ENCODE measurements at regions not wholly inside any gene's neighbourhood (a gene's known extent, or its start where the extent isn't known, plus 50 kb on each side); places are given as distances from the start of the nearest gene placed in this dataset.

DNA sequence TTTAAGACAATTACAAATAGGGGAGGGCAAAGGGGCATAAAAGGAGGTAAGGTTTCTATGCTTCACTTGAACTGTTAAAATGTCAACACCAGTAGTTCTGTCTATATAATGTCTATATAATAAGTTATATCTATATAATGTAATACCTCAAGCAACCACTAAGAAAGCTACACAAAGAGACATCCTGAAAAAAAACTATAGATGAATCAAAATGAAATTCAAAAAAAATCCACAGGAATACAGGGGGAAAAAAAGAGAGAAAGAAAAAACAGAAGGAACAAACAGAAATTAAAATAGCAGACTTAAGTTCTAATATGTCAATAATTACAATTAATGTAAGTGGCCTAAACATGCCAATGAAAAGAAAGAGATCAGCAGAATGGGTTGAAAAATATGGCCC is 186.0 kb downstream of the KCTD15 start:
- DNase-seq (ENCODE audit: low read depth in 6 of 9, low spot score in 9 of 9): no peak
- H3K4me3 ChIP-seq (ENCODE audit: low read length in 2 of 2): no peak overlapping the region

DNA sequence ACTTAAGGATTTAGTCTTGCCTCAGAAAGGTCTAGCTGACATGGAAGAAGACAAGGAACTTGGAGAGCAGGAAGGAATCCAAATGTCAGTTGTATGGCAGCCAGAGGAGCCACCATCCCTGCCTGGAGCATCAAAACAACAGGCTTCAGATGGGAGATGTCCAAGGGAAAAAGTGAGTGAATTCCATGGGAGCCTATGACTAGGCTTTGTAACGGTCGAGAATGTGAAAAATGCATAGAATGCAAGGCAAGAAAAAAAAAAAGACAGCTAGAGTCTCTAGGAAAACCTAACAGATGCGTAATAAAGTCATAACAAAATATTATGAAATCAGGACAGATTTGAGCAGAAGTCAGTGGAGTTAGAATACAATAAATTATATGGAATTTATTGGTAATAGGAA is 183.7 kb upstream of the LSM14A start:
- no peaks in the 10 kb centered on the region for H3K27me3 ChIP-seq (ENCODE audit: control insufficient read depth in 2 of 2, insufficient read depth in 1 of 2, low read length in 1 of 2)
- 89% methylated on average over 3 of the region's 3 CpGs for WGBS
- no peaks in the 10 kb centered on the region for H3K36me3 ChIP-seq (ENCODE audit: control insufficient read depth in 2 of 2, insufficient read depth in 2 of 2, low read length in 1 of 2)
- no peaks in the 10 kb centered on the region for H3K9me3 ChIP-seq (ENCODE audit: control insufficient read depth in 2 of 2, insufficient read depth in 1 of 2, low read length in 1 of 2)
- no peak for DNase-seq (ENCODE audit: low read depth in 6 of 9, low spot score in 9 of 9)
- no peaks in the 10 kb centered on the region for H3K4me1 ChIP-seq (ENCODE audit: control insufficient read depth in 2 of 2, insufficient read depth in 2 of 2, low read length in 2 of 2)
- no peak overlapping the region for H3K27ac ChIP-seq (ENCODE audit: low read depth in 1 of 2, low read length in 1 of 2)
- H3K4me3 ChIP-seq (ENCODE audit: low read length in 2 of 2): no peak overlapping the region

More for the DNA sequence above, 186.0 kb downstream of the KCTD15 start:
- Histone ChIP-seq H3K27me3 (ENCODE audit: control insufficient read depth in 2 of 2, insufficient read depth in 1 of 2, low read length in 1 of 2) (no peaks in the 10 kb centered on the region), H3K27ac (ENCODE audit: low read depth in 1 of 2, low read length in 1 of 2) (no peak overlapping the region), H3K9me3 (ENCODE audit: control insufficient read depth in 2 of 2, insufficient read depth in 1 of 2, low read length in 1 of 2) (no peaks in the 10 kb centered on the region), H3K4me1 (ENCODE audit: control insufficient read depth in 2 of 2, insufficient read depth in 2 of 2, low read length in 2 of 2) (no peaks in the 10 kb centered on the region), H3K36me3 (ENCODE audit: control insufficient read depth in 2 of 2, insufficient read depth in 2 of 2, low read length in 1 of 2) (no peaks in the 10 kb centered on the region)

DNA sequence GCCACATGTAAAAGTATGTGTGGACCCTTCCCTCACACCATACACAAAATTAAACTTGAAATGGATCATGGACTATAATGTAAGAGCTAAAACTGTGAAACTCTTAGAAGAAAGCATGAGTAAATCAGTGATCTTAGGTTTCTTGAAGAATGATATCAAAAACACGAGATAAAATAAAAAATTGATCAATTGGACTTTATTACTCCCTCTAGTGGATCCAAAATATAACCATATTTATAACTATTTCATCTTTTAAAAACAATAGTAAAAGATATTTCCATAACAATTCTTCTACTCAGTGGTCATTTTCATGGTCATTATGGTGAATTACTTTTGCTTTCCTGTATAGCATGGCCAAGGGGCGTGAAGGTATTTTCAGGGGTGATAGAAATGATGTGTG is 174.6 kb upstream of the LSM14A start:
- H3K27ac ChIP-seq (ENCODE audit: low read depth in 1 of 2, low read length in 1 of 2): no peak overlapping the region
- WGBS: 80% methylated on average over 2 of the region's 2 CpGs
- no peak for DNase-seq (ENCODE audit: low read depth in 6 of 9, low spot score in 9 of 9)

DNA sequence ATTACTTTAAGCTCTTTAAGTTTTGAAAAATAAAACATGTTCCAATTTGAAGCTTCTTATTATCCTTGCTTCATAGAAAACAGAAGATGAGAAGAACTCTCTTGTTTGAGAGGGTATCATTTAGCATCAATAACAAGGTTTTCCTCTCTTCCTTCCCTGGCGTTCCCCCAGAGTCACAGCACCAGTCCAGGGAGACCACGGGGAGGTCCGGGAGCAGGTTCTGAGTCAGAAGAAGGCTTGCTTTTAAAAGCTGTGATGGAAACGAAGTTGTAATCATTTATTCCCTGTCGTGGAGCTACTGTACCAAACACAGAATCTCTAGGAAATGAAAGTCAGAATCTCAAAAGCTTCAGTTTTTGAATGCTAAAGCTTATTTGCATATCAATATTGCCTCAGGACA is 174.0 kb upstream of the LSM14A start:
- Histone ChIP-seq H3K27ac (ENCODE audit: low read depth in 1 of 2, low read length in 1 of 2) (no peak overlapping the region), H3K27me3 (ENCODE audit: control insufficient read depth in 2 of 2, insufficient read depth in 1 of 2, low read length in 1 of 2) (no peaks in the 10 kb centered on the region), H3K36me3 (ENCODE audit: control insufficient read depth in 2 of 2, insufficient read depth in 2 of 2, low read length in 1 of 2) (no peaks in the 10 kb centered on the region), H3K4me1 (ENCODE audit: control insufficient read depth in 2 of 2, insufficient read depth in 2 of 2, low read length in 2 of 2) (no peaks in the 10 kb centered on the region), H3K4me3 (ENCODE audit: low read length in 2 of 2) (no peak overlapping the region), H3K9me3 (ENCODE audit: control insufficient read depth in 2 of 2, insufficient read depth in 1 of 2, low read length in 1 of 2) (no peaks in the 10 kb centered on the region)
- 48% methylated on average over 5 of the region's 5 CpGs for WGBS
- DNase-seq (ENCODE audit: low read depth in 6 of 9, low spot score in 9 of 9): no peak

More for the DNA sequence above, 174.6 kb upstream of the LSM14A start:
- Histone ChIP-seq H3K4me3 (ENCODE audit: low read length in 2 of 2) (no peak overlapping the region), H3K4me1 (ENCODE audit: control insufficient read depth in 2 of 2, insufficient read depth in 2 of 2, low read length in 2 of 2) (no peaks in the 10 kb centered on the region), H3K27me3 (ENCODE audit: control insufficient read depth in 2 of 2, insufficient read depth in 1 of 2, low read length in 1 of 2) (no peaks in the 10 kb centered on the region), H3K9me3 (ENCODE audit: control insufficient read depth in 2 of 2, insufficient read depth in 1 of 2, low read length in 1 of 2) (no peaks in the 10 kb centered on the region), H3K36me3 (ENCODE audit: control insufficient read depth in 2 of 2, insufficient read depth in 2 of 2, low read length in 1 of 2) (no peaks in the 10 kb centered on the region)

DNA sequence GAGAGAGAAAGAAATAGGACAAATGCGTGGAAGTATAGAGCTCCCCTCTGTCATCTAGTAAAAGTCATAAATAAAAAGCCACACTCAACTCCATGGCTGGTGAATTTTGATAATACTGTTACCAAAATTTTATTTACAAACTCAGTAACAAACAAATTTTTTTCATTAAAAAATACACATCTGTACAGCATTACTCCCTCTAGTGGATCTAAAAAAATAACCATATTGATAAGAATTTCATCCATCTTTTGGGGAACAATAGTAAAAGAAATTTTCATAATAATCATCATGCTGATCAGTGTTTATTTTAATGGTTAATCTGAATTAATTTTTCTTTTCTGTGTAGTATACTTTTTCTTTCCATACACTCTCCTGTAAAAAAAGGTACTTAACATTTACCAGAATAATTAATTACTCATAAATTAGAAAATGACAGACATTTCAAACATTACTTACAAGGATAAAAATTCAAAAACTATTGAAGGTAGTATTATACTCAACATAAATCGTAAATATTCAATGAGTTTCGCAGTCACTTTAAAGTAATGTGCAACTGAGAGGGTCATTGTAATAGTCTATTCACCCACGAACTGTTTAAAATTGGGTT is 173.5 kb upstream of the LSM14A start:
- Histone ChIP-seq H3K27me3 (ENCODE audit: control insufficient read depth in 2 of 2, insufficient read depth in 1 of 2, low read length in 1 of 2) (no peaks in the 10 kb centered on the region), H3K27ac (ENCODE audit: low read depth in 1 of 2, low read length in 1 of 2) (no peak overlapping the region), H3K4me1 (ENCODE audit: control insufficient read depth in 2 of 2, insufficient read depth in 2 of 2, low read length in 2 of 2) (no peaks in the 10 kb centered on the region), H3K9me3 (ENCODE audit: control insufficient read depth in 2 of 2, insufficient read depth in 1 of 2, low read length in 1 of 2) (no peaks in the 10 kb centered on the region), H3K36me3 (ENCODE audit: control insufficient read depth in 2 of 2, insufficient read depth in 2 of 2, low read length in 1 of 2) (no peaks in the 10 kb centered on the region), H3K4me3 (ENCODE audit: low read length in 2 of 2) (no peak overlapping the region)
- DNase-seq (ENCODE audit: low read depth in 6 of 9, low spot score in 9 of 9): no peak
- 84% methylated on average over 4 of the region's 4 CpGs for WGBS

DNA sequence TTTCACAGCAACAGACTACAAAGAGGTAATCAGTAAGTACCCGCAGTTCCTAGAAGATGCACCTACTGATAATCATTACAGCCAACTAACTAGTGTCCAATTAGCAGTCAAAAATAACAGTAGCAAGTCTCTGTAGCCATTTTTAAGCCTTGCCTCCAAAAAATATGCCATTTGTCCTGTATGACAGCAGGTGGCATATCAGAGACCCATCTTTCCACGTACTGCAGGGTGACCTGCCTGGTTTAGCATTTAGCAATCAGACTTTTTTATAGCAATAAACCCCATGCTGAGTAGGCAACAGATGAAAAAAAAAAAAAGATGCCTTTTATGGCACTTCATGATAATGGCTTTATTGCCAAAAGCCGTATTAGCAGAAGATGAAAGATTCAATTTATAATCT is 155.3 kb upstream of the LSM14A start:
- H3K4me1 ChIP-seq (ENCODE audit: control insufficient read depth in 2 of 2, insufficient read depth in 2 of 2, low read length in 2 of 2): no peaks in the 10 kb centered on the region
- no peak overlapping the region for H3K4me3 ChIP-seq (ENCODE audit: low read length in 2 of 2)
- no peak overlapping the region for H3K27ac ChIP-seq (ENCODE audit: low read depth in 1 of 2, low read length in 1 of 2)
- 69% methylated on average over 3 of the region's 3 CpGs for WGBS
- no peak for DNase-seq (ENCODE audit: low read depth in 6 of 9, low spot score in 9 of 9)
- H3K27me3 ChIP-seq (ENCODE audit: control insufficient read depth in 2 of 2, insufficient read depth in 1 of 2, low read length in 1 of 2): no peaks in the 10 kb centered on the region
- H3K36me3 ChIP-seq (ENCODE audit: control insufficient read depth in 2 of 2, insufficient read depth in 2 of 2, low read length in 1 of 2): no peaks in the 10 kb centered on the region
- no peaks in the 10 kb centered on the region for H3K9me3 ChIP-seq (ENCODE audit: control insufficient read depth in 2 of 2, insufficient read depth in 1 of 2, low read length in 1 of 2)

DNA sequence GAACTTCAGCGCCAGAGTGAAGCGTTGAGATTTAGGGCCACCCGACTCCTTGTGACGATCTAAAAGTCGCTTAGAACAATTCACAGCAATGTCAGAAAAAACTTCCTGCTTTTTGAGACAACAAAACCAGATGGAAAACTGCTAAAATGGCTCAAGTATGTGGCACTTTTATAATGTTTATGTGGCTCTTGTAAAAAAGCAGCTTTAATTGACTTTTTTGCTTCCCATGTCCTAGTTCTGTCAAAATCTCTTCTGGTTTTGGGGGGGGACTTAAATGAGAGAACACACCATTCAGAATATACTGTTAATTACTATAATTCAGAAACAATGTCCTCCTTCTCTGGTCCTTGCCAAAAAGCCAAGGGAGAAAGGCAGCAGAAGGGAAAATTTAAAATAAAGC is 154.7 kb upstream of the LSM14A start:
- WGBS: 69% methylated on average over 5 of the region's 5 CpGs
- Histone ChIP-seq H3K36me3 (ENCODE audit: control insufficient read depth in 2 of 2, insufficient read depth in 2 of 2, low read length in 1 of 2) (no peaks in the 10 kb centered on the region), H3K4me3 (ENCODE audit: low read length in 2 of 2) (no peak overlapping the region), H3K9me3 (ENCODE audit: control insufficient read depth in 2 of 2, insufficient read depth in 1 of 2, low read length in 1 of 2) (no peaks in the 10 kb centered on the region), H3K27me3 (ENCODE audit: control insufficient read depth in 2 of 2, insufficient read depth in 1 of 2, low read length in 1 of 2) (no peaks in the 10 kb centered on the region), H3K27ac (ENCODE audit: low read depth in 1 of 2, low read length in 1 of 2) (no peak overlapping the region), H3K4me1 (ENCODE audit: control insufficient read depth in 2 of 2, insufficient read depth in 2 of 2, low read length in 2 of 2) (no peaks in the 10 kb centered on the region)
- no peak for DNase-seq (ENCODE audit: low read depth in 6 of 9, low spot score in 9 of 9)

DNA sequence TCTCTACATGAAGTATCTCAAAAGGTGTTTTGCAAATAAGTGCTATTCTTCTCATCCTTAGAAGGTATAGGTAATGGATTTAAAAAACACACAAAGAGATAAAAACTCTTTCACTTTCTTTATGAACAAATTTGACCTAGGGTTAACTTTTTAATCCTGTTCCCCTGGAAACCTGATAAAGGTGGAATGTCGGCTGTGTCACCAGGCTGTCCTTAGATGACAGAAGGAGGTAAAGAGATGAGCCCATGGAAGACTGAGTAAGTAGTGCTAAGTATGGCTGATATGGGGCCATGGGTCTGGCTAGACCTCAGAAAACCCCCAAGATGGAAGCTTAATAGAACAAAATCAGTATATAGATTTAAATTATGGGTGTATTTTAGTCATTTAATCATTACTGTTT is 153.8 kb upstream of the LSM14A start:
- 97% methylated on average over 1 of the region's 1 CpG for WGBS

DNA sequence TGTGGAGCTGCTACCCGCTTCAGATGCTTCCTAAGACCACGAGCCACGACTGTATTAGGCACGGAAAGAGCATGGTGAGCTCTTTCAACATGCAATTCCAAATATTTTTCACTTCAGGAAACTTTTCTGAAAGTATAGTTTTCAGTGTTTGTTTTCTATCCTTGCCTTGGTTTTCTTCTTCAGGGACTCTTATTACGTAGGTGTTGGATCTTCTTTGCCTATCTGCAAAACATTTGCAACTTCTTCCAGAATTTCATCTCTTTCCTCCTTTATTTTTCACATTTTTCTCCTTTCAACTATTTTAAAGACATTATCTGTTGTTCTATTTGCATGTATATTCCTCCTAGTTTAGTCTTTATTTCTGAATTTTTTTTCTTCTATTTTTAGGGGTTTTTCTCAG is 148.9 kb upstream of the LSM14A start:
- Histone ChIP-seq H3K27ac (ENCODE audit: low read depth in 1 of 2, low read length in 1 of 2) (no peak overlapping the region), H3K36me3 (ENCODE audit: control insufficient read depth in 2 of 2, insufficient read depth in 2 of 2, low read length in 1 of 2) (no peaks in the 10 kb centered on the region), H3K4me3 (ENCODE audit: low read length in 2 of 2) (no peak overlapping the region), H3K4me1 (ENCODE audit: control insufficient read depth in 2 of 2, insufficient read depth in 2 of 2, low read length in 2 of 2) (no peaks in the 10 kb centered on the region), H3K27me3 (ENCODE audit: control insufficient read depth in 2 of 2, insufficient read depth in 1 of 2, low read length in 1 of 2) (no peaks in the 10 kb centered on the region), H3K9me3 (ENCODE audit: control insufficient read depth in 2 of 2, insufficient read depth in 1 of 2, low read length in 1 of 2) (peaks cover 0 to 1% of the 10 kb centered on the region in 2 donors)
- no peak for DNase-seq (ENCODE audit: low read depth in 6 of 9, low spot score in 9 of 9)
- 95% methylated on average over 5 of the region's 5 CpGs for WGBS

More for the DNA sequence above, 153.8 kb upstream of the LSM14A start:
- H3K4me3 ChIP-seq (ENCODE audit: low read length in 2 of 2): no peak overlapping the region
- H3K9me3 ChIP-seq (ENCODE audit: control insufficient read depth in 2 of 2, insufficient read depth in 1 of 2, low read length in 1 of 2): peaks cover 0 to 1% of the 10 kb centered on the region in 2 donors
- no peak overlapping the region for H3K27ac ChIP-seq (ENCODE audit: low read depth in 1 of 2, low read length in 1 of 2)
- no peaks in the 10 kb centered on the region for H3K27me3 ChIP-seq (ENCODE audit: control insufficient read depth in 2 of 2, insufficient read depth in 1 of 2, low read length in 1 of 2)
- H3K4me1 ChIP-seq (ENCODE audit: control insufficient read depth in 2 of 2, insufficient read depth in 2 of 2, low read length in 2 of 2): no peaks in the 10 kb centered on the region
- DNase-seq (ENCODE audit: low read depth in 6 of 9, low spot score in 9 of 9): no peak
- H3K36me3 ChIP-seq (ENCODE audit: control insufficient read depth in 2 of 2, insufficient read depth in 2 of 2, low read length in 1 of 2): no peaks in the 10 kb centered on the region

DNA sequence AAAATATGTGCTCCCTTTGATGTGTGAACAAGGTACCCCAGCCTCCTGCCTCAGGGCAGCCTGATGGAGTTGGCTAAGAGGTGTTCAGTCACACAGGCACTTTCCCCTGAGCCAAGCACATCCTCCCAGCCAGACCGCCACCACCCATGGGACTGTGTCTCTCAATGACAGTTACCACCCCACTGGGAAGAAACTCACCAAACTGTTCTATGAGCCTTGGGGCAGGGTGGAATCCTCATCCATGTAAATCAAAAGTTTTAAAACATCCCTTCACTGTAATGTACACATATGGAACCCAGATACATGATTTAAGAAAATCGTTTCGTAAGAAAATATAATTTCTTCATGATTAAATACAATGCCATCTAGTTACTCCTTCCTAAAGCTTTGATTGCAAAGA is 138.4 kb upstream of the LSM14A start:
- no peak for DNase-seq (ENCODE audit: low read depth in 6 of 9, low spot score in 9 of 9)
- no peaks in the 10 kb centered on the region for H3K27me3 ChIP-seq (ENCODE audit: control insufficient read depth in 2 of 2, insufficient read depth in 1 of 2, low read length in 1 of 2)
- no peak overlapping the region for H3K4me3 ChIP-seq (ENCODE audit: low read length in 2 of 2)
- no peaks in the 10 kb centered on the region for H3K4me1 ChIP-seq (ENCODE audit: control insufficient read depth in 2 of 2, insufficient read depth in 2 of 2, low read length in 2 of 2)
- H3K9me3 ChIP-seq (ENCODE audit: control insufficient read depth in 2 of 2, insufficient read depth in 1 of 2, low read length in 1 of 2): no peaks in the 10 kb centered on the region
- H3K36me3 ChIP-seq (ENCODE audit: control insufficient read depth in 2 of 2, insufficient read depth in 2 of 2, low read length in 1 of 2): no peaks in the 10 kb centered on the region
- WGBS: 95% methylated on average over 3 of the region's 3 CpGs
- no peak overlapping the region for H3K27ac ChIP-seq (ENCODE audit: low read depth in 1 of 2, low read length in 1 of 2)

All from thymus (tissue), 11 donors.